ENCODE measurements at regions not wholly inside any gene's neighbourhood (a gene's known extent, or its start where the extent isn't known, plus 50 kb on each side); places are given as distances from the start of the nearest gene placed in this dataset.

- ChIA-PET CTCF (no interaction called here), SMC1A (ENCODE audit: uncharacterized antibody, unreplicated experiment) (no interaction called here), RAD21 (ENCODE audit: unreplicated experiment) (no interaction called here), POLR2A (no interaction called here)
- Histone ChIP-seq H3K36me3 (ENCODE audit: control insufficient read depth in 2 of 2, insufficient read depth in 2 of 2, low read length in 1 of 2) (no peaks in the 10 kb centered on the region), H3K9ac (ENCODE audit: control insufficient read depth, insufficient read depth, low read length) (no peak overlapping the region), H2AFZ (ENCODE audit: control insufficient read depth, low read depth, low read length) (no peak overlapping the region), H3K4me3 (no peak overlapping the region), H3K79me2 (ENCODE audit: control insufficient read depth, insufficient read depth, low read length) (no peaks in the 10 kb centered on the region), H3K4me2 (ENCODE audit: control insufficient read depth, insufficient read depth) (no peak overlapping the region), H3K9me3 (replicated peaks; ENCODE audit: control insufficient read depth, insufficient read depth, low read length) (no peaks in the 10 kb centered on the region), H3K27me3 (replicated peaks in 1 of 2; ENCODE audit: control insufficient read depth in 2 of 2, insufficient read depth in 2 of 2, low read length in 1 of 2) (no peaks in the 10 kb centered on the region), H3K27ac (ENCODE audit: control insufficient read depth, insufficient read depth) (no peak overlapping the region), H3K4me1 (ENCODE audit: control insufficient read depth, insufficient read depth, low read length) (no peaks in the 10 kb centered on the region), H4K20me1 (ENCODE audit: control insufficient read depth, insufficient read depth) (no peaks in the 10 kb centered on the region)
- intact Hi-C loops (cut with micrococcal nuclease; ENCODE audit: unreplicated experiment) = no loop called here
- WGBS (ENCODE audit: insufficient coverage, insufficient replicate concordance, low lambda C conversion rate, missing lambda C conversion rate) = 44% methylated on average over 4 of the region's 4 CpGs
- FAIRE-seq (no peak), ATAC-seq (no peak), DNase-seq (ENCODE audit: low read depth, low spot score) (no peak)
- no peak for TF ChIP-seq ZNF274 (IDR thresholded peaks at IDR 0.05; ENCODE audit: insufficient read depth, insufficient read length)
- no peak for TF ChIP-seq BRCA1 (IDR thresholded peaks at IDR 0.05; ENCODE audit: low read depth, low read length)
- no peak for TF ChIP-seq CBFB (IDR thresholded peaks at IDR 0.05; ENCODE audit: low read depth)
- TF ChIP-seq, protein P1, sequence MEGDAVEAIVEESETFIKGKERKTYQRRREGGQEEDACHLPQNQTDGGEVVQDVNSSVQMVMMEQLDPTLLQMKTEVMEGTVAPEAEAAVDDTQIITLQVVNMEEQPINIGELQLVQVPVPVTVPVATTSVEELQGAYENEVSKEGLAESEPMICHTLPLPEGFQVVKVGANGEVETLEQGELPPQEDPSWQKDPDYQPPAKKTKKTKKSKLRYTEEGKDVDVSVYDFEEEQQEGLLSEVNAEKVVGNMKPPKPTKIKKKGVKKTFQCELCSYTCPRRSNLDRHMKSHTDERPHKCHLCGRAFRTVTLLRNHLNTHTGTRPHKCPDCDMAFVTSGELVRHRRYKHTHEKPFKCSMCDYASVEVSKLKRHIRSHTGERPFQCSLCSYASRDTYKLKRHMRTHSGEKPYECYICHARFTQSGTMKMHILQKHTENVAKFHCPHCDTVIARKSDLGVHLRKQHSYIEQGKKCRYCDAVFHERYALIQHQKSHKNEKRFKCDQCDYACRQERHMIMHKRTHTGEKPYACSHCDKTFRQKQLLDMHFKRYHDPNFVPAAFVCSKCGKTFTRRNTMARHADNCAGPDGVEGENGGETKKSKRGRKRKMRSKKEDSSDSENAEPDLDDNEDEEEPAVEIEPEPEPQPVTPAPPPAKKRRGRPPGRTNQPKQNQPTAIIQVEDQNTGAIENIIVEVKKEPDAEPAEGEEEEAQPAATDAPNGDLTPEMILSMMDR (IDR thresholded peaks at IDR 0.05 in 2 of 3, conservative IDR thresholded peaks at IDR 0.05 in 1 of 3; ENCODE audit: control insufficient read depth in 2 of 3, extremely low read depth in 1 of 3, insufficient read depth in 1 of 3, low read depth in 3 of 3, low read length in 3 of 3) = no peak
- no peak for TF ChIP-seq RELB (IDR thresholded peaks at IDR 0.05; ENCODE audit: low read depth)
- TF ChIP-seq BCL3 (IDR thresholded peaks at IDR 0.05; ENCODE audit: borderline replicate concordance, insufficient read depth, low read depth, low read length, poor library complexity, severe bottlenecking) = no peak
- no TSS peak for BruUV-seq (replicated peaks)
- in situ Hi-C loops (cut with MboI) = no loop called here
These were observed 93.9 kb downstream of the ADAMTS1 start for GRCh38 chr21:26751305-26751704.

Data from GM12878 (cell line).